ENCODE measurements at regions not wholly inside any gene's neighbourhood (a gene's known extent, or its start where the extent isn't known, plus 50 kb on each side); places are given as distances from the start of the nearest gene placed in this dataset.

DNA sequence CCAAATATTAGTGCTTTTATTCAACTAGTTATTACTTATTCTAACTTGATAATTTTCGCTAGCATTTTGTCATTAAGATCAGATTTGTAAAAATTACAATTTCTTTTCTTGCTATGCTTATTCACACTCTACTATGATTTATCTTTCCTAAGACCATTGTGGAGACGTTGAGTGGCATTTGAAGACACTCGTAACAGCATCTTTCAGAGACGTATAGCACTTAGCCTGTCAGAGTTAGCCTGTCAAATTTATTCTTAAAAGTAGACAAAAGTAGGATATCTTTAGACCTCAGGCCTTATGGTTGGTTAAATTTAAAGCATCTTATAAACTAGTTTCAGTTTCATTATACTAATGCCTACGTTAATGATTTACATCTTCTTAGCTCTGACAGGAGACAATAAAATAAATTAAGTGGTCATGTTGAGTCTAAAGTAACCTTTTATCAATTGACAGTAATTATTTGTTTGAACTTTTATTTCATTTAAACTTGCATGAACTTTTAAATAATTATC lies 1410.1 kb downstream of the MRPL39 start:
- DNase-seq = no peak

DNA sequence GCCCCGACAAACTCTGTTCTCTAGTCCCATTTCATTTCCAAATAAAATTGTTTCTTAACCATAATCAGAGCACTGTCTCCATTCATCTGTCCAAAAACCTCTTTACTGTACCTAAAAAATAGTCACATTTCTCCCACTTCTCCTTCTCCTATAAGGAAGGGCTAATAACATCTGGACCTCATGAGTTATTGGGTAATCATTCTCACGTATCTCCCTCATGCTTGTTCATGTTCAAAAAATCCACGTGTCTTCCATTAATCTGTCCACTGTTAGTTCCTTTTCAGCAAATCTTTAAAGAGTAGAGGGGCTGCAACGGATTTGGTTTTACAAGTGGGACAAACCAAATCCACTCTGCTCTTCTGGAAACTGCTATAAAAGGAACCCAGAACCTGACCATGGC lies 1418.8 kb downstream of the MRPL39 start:
- DNase-seq = no peak

DNA sequence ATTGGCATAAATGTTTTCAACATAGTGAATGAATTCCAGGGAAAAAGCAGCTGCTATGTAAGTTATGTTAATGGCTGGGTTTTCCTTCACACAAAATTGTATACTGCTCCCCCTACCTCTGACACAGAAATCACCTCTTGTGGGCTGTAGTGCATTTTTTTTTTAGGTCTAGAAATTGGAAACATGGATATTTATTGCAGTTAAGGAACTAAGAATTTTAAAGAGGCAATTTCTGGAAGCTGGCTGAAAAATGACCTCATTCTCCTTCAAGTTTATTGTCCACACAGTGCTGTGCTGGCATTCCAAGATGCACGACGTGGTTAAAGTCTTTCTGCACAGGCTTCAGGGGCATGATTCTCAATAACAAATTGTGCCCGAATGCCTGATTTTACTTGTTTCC lies 1424.2 kb downstream of the MRPL39 start:
- DNase-seq = no peak

DNA sequence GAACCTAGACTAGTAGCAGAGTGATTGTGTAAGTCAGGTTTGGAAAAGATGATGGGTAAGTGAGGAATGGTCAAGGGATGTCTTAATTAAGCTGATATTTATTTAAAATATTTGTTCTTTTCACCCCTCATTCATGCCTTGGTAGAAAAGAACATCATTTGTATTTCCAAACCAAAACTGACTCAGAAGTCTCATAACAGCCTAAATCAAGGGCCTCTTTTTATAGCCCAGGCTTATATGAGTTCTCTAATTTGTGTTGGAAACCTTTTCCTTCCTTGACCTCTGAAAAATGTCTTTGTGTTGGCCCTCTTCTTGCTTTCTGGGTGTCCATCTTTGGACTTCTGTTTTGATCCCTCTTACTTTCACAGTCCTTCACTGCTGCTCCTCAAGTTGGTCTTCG lies 1428.2 kb downstream of the MRPL39 start:
- DNase-seq = no peak

DNA sequence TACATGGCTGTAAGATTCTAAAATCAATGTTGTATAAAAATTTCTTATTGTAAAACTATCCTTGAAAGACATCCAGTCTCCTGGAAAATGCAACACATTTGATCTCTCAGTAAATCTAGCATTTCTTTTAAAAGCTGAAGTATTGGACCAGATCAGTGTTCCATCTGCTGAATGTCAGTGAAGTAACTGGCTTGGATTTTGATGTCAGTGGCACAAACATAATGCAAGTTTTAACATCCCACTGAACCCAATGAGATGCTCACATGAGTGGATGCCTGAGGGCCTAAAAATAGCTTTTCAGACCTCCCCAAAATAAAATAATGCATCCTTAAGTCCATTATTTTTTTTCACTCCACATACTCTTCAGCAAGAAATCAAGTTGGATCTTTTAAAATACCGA lies 1432.2 kb downstream of the MRPL39 start:
- DNase-seq = no peak

DNA sequence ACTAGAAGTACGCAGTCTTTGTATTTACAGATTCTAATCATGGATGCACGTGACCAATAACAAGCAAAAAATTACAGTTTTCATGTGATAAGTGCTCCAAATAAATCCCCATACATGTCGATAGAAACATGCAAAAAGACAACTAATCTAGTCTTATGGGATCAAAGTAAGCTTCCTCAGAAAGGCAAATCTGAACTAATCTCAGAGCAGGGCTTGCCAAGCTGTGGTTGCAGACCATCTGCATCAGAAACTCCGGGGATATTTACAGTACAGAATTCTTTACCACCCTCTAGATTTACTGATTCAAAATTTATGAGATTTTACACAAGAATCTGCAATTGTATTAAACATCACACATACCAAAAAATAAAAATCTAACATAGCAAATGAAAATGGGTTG lies 1435.5 kb downstream of the MRPL39 start:
- DNase-seq = no peak

DNA sequence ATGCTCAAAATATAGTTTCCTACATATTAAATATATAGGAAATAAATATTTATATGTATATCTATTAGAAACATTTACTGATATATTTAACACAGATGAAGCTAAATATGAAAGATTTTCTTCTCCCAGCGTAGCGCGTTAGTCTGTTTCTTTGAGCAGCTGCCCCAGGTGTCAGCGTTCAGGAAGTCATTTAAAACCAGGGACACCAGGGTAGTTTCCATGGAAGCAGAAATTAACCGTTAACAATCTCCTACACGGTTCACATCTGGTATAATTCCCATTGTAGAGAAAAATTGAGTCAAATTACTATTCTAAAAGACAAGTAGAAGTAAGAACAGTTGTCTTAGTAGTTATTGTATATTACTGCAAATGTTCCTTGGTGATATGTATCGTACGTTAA lies 1443.7 kb downstream of the MRPL39 start:
- DNase-seq = no peak

DNA sequence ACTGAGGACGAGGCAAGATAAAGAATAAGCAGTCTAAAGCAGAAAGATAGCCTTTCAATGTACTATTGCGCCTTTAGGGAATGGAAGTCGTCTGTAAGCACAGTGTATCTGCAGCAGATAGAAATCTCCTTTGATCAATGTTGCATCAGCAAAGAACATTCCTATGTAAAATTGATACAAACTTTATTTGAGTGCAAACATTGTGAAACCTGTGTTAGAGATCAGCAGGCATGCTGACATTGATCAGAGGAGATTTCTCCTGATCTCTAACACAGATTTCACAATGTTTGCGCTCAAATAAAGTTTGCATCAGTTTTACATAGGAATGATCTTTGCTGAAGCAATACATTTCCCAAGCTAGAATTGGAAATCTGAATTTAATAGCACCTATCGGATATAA lies 1446.8 kb downstream of the MRPL39 start:
- no peak for DNase-seq

DNA sequence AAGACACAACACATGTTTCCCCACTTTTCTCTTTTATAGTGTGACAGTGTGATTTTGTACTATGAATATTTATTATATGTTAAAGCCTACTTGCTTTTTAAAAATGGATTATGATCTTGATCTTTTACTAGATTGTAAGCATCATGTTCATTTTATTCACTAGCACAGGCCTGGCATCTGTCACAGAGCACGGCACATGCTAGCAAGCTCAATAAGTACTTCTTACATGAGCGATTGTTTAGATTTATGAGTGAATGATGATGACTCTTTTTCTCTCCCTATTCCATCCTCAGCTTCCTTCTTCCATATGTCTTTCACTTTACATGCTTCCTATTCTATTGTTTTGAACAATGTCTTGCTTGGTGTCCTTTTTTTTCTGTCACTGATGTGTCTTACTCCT lies 1454.1 kb downstream of the MRPL39 start:
- no peak for DNase-seq

DNA sequence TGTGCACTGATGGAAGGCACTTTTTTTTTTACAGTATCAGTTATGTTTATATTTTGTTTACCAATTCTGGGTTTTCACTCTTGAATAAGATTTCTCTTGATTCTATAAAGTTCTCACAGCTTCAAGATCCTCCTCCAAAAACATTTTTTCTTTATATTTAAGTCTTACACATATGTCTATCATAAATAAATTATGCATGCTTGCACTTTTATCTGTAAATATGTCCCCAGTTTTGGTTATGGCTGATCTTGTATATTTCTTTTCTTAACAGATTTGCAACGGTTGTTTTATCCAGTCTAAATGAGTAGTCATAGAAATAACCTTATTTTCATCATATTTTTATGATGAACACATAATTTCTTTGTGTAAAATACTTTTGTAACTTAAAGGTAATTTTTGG lies 1456.5 kb downstream of the MRPL39 start:
- DNase-seq = no peak

DNA sequence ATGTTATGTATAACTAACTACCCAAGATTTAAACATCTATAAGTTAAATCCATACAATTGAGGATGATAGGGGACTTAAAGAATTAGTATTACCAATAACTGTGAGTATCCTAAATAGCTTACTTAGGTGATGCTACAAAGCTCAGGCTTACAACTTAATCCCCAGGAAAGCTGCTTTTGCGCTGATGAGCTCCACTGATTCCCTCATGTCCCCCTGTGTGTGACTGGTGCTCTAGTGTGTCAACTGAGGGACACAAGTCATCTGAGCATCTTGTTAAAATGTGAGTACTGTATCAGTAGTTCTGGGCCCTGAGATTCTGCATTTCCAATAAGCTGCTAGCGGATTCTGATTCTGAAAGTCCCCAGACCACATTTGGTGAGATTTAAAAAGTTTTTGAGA lies 1458.8 kb downstream of the MRPL39 start:
- no peak for DNase-seq

DNA sequence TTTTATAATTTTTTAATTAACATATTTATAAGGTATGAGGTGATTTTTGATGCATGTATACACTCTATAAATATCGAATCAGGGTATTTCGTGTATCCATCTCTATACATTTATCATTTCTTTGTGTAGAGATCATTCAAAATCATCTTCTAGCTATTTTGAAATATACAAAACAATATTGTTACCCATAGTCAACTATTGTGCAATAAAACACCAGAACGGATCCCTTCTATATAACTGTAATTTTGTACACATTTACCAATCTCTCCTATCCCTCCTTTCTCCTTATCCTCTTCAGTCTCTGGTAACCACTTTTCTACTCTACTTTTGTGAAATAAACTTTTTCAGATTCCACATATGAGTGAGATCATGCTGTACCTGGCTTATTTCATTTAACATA lies 1459.6 kb downstream of the MRPL39 start:
- no peak for DNase-seq

DNA sequence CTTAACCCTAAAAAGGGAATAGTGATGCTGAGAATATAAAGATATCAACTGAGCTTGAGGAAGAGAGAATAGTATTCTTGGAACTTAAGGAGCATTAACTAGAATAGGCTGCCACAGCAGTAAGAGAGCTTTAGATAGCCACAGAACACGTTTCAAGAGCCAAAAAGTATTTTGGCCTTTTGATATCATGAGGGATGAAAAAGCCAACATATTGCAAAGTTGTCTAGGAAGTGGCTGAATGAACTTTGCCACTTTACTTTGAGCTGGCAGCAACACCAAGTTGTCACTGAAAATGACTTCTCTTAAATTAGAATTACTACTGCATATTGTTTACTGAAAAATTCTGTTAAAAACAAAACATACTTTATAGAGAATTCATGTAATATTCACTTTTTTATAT lies 1476.2 kb downstream of the MRPL39 start:
- DNase-seq = no peak

DNA sequence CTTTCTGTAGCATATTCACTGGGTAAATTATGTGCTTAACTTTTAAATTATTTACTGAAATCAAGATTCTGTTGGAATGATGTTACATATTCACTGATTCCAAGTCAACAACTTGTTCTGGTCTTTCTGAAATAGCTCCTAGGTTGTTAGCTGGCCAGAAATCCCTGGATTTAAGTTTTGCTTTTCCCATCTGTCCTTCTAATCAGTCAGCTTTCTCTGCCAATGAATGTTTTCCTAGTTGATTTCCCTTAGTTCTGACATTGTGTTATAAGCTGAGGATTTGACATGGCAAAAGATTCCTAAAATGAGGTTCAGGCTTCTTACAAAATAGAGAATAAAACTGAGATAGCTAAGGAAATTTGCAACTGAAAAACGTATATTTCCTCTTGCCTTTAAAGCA lies 1479.6 kb downstream of the MRPL39 start:
- no peak for DNase-seq

DNA sequence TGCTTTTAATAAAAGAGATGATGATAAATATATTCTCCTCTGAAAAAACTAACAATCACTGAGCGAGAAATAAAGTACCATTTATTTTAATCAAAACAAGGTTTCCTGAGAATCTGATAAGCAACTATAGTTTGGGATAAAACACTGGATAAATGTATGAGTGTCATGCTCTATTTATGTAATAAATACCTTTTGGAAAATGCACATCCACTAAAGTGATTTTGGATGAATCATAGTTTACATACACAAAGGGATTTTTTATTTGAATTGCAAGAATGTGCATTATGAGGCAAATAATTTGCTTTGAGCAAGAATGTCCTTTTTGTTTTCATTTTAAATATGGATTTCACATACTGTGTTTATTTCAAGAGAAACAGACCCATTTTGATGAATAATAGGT lies 1483.5 kb downstream of the MRPL39 start:
- DNase-seq = no peak

DNA sequence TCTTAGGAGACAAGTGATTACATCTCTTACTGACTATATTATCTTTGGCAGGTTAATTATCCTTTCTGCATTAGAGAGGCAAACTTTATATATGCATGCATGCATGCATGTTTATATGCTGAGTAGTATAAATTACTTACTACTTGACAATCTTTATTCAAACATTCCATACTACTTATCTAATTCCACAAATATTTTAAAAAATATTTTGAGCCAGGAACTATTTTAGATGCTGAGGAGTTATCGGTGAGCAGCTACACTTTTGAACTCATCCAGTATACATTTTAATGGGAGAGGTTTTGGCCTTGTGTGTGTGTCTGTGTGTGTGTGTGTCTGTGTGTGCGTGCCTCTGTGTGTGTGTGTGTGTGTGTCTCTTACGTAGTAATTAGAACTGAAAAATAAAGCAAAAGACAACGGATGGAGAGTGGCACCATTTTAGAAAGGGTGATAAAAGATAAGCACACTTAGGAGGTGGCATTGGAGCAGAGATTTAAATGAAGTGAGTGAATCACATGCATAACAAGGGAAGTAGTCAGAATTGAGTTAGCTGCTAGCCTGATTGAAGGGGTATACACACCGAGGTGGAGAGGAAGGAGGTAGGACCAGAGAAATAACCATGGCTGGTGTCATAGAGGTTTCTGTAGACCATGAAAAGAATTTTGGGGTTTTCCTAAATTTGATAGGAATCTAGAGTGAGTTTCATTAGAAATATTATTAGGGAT lies 1488.4 kb downstream of the MRPL39 start:
- no peak for DNase-seq

DNA sequence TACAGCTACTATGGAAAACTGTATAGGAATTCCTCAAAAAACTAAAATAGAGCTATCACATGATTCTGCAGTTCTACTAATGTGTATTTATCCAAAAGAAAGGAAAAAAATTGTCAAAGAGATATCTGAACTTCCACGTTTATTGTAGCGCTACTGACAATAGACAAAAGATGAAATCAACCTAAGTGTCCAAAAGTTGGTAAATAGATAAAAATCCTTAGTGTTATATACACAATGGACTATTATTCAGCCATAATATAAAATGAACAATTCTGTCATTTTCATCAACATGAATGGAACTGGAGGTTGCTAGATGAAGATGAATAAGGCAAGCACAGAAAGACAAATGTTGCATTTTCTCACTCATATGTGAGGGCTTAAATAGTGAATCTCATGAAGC lies 1492.1 kb downstream of the MRPL39 start:
- DNase-seq = no peak

DNA sequence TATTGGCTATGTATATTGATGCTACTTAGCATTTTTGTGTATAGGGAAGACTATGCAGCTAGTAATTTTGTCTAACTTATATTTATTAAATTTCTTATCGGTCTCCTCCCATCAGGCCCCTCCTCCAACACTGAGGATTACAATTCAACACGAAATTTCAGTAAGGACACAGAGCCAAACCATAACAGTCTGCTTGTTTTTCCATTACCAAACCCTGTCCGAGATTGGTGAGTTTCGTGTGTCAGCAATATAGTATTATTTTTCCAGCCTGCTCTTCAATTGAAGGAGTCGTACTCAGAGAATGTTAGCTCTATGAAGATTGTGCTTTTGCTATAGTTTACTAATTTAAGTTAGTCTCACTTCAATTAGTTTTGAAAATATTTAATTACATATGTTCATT lies 1495.3 kb downstream of the MRPL39 start:
- no peak for DNase-seq

DNA sequence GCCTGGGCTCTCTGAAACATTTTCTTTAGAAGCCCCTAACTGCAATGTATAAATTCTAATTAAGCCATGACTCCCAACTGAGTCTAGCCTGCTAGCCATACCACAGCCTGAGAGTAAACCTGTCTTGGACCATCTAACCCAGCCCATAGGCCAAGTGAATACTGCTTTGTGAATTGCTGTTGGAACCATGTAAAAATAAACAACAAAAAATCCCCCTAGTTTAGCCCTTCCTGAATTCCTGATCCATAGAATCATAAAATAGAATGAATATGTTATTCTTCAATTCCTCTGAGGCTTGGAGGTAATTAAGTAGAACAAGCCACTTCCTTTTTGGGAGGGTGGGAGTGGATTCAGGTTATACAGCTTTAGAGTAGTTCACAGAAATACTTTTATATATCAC lies 1496.4 kb downstream of the MRPL39 start:
- no peak for DNase-seq

DNA sequence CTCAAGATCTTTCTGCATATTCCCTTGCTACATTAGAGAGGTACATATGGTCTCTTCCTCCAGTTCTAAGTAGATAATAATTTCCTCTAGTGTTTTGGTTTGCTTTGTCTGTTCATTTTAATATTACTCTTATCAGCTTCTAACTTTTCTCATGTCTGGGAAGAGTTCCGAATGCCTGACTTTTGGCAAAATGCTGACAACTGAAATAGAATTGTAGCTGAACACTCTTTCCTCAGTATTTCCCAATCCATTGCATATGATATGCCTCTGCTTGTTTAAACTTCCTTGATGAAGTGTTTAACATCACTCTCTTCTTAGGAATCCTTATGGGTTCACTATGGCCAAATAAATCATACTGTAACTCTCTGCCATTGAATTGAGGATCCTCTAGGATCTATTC lies 1510.1 kb downstream of the MRPL39 start:
- no peak for DNase-seq

DNA sequence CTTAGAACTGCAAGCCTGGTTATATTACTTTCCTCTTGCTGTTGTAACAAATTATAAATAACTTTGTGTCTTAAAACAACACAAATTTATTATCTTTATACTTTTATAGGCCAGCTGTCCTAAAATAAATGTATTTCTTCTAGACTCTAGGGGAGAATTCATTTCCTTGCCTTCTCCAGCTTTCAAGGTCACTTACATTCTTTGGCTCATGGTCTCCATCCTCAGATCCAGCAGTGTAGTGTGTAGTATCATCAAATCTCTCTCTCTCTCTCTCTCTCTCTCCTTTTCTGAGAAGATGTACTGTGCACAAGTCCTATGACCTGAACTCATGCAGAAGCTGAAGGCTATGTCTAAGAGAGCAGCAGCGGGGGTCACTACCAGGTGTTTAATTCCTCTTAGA lies 1510.6 kb downstream of the MRPL39 start:
- DNase-seq = no peak

DNA sequence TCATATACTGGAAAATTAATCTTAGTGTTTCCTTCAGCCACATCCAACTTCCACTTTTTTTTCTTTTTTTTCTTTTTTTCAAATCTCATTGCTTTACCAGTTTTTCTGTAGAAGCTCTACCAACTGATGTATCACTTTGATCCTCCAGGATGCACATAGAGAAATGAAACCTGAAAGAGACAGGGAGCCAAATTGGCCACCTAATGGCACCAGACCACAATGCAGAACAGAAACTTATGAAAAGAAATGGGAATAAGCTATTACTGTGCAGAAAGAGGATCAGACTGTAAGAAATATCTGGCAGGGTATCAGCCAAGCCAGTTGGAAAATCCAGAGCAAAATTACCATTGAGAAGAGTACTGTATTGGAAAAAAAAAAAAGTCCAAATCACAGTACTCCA lies 1514.2 kb downstream of the MRPL39 start:
- DNase-seq = no peak

DNA sequence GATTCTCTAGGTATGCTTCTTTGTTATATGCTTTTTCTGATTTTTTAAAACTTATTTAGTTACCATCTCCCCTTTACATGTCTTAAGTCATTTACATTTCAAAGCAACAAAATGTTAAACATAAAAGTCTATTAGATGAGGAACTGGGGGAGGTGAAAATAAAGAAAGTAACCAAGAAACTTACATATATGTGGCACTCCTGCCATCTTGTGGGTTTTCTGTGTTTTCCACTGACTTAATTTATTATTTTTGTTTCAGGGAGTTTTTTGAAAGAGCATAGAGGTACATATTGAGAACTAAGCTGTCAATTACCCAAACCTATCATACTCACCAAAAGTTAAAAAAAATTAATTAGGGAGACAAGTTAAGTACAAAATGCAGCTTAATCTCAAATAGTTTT lies 1531.1 kb downstream of the MRPL39 start:
- DNase-seq = no peak

DNA sequence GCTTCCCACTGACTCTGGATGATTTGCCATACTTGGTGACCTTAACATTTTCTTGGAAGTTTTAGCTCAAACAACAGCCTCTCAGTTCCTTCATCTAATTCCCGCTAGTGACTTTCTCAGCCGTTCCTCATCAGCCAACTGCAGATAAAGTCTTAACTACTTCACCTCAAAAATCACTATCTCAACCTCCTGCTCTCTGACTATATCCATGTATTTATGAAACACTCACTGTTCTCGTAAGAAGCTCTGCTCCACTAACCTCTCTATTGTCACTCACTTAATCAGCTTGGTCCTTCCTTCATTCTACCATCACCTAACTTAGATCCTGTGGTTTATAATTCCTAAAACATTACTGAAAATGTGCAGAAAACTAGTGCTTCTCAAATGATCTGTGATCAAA lies 1551.6 kb downstream of the MRPL39 start:
- no peak for DNase-seq

DNA sequence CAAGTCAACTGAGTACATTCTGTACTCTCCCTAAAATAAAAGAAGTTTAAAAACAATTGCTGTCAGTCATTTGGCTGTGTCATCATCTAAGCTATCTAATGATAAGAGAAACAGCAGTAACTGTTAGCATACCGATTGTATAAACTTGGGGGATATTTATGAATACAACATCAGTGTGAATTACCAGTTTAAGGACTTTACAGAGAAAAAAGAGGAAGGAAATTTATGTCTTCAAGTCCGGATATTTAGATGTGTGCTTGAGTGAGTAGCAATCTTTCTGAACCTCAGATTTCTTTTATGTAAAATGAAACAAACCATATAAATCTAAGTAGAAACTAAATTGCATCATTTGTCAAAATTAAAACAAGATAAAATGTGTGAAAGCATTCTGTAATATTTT lies 1557.0 kb downstream of the MRPL39 start:
- no peak for DNase-seq
